SIG-M5 treated with dmso at 0.1 percent for 504 hours (cell line): ENCODE measurements at regions not wholly inside any gene's neighbourhood (a gene's known extent, or its start where the extent isn't known, plus 50 kb on each side); places are given as distances from the start of the nearest gene placed in this dataset.

ENCODE experiments used
- DNase-seq: peaks from one replicate; lab custom pipeline; 2025; ENCODE audit not compliant: unreplicated experiment; lab: John Stamatoyannopoulos, UW

- DNase-seq = no peak
Observed at GRCh38 chr19:30150626-30151025, 208.6 kb downstream of the URI1 start.

- no peak for DNase-seq
Observed at GRCh38 chr19:30151081-30151480, 209.0 kb downstream of the URI1 start.

GRCh38 chr19:30152510-30153291 lies 210.7 kb downstream of the URI1 start:
- no peak for DNase-seq

GRCh38 chr19:30153326-30154210 lies 211.5 kb downstream of the URI1 start:
- no peak for DNase-seq

- no peak for DNase-seq
Observed at GRCh38 chr19:30154410-30154809, 212.4 kb downstream of the URI1 start.

- no peak for DNase-seq
Observed at GRCh38 chr19:30155381-30156200, 213.6 kb downstream of the URI1 start.

GRCh38 chr19:30156646-30157045 lies 214.6 kb downstream of the URI1 start:
- DNase-seq = no peak

GRCh38 chr19:30158067-30158892 lies 213.9 kb upstream of the ZNF536 start:
- DNase-seq = no peak

GRCh38 chr19:30158893-30159245 lies 213.3 kb upstream of the ZNF536 start:
- DNase-seq = no peak

GRCh38 chr19:30159636-30160035 lies 212.5 kb upstream of the ZNF536 start:
- DNase-seq = no peak

- no peak for DNase-seq
Observed at GRCh38 chr19:30160426-30160825, 211.8 kb upstream of the ZNF536 start.

- DNase-seq = no peak
Observed at GRCh38 chr19:30161021-30161655, 211.0 kb upstream of the ZNF536 start.

GRCh38 chr19:30161770-30162169 lies 210.4 kb upstream of the ZNF536 start:
- DNase-seq = no peak

- DNase-seq = no peak
Observed at GRCh38 chr19:30162718-30163117, 209.5 kb upstream of the ZNF536 start.

GRCh38 chr19:30163663-30164062 lies 208.5 kb upstream of the ZNF536 start:
- no peak for DNase-seq

GRCh38 chr19:30165228-30165813 lies 206.9 kb upstream of the ZNF536 start:
- DNase-seq = no peak

- DNase-seq = no peak
Observed at GRCh38 chr19:30167206-30167868, 204.8 kb upstream of the ZNF536 start.

- DNase-seq = no peak
Observed at GRCh38 chr19:30167976-30168635, 204.1 kb upstream of the ZNF536 start.

GRCh38 chr19:30168760-30169159 lies 203.4 kb upstream of the ZNF536 start:
- no peak for DNase-seq
